ENCODE measurements at regions not wholly inside any gene's neighbourhood (a gene's known extent, or its start where the extent isn't known, plus 50 kb on each side); places are given as distances from the start of the nearest gene placed in this dataset.

- H3K36me3 ChIP-seq (ENCODE audit: insufficient read depth, low read length): no peaks in the 10 kb centered on the region
- DNase-seq: no peak
- no peak overlapping the region for H3K4me2 ChIP-seq (ENCODE audit: insufficient read depth, low read length)
- H3K79me2 ChIP-seq (ENCODE audit: insufficient read depth, low read length): no peaks in the 10 kb centered on the region
- H2AFZ ChIP-seq (ENCODE audit: low read depth, low read length): no peak overlapping the region
- H3K9ac ChIP-seq (ENCODE audit: low read depth, low read length): no peak overlapping the region
- TF ChIP-seq EZH2 (IDR thresholded peaks at IDR 0.05; ENCODE audit: borderline replicate concordance, low read depth, low read length, severe bottlenecking) (no peak), CTCF (IDR thresholded peaks at IDR 0.05; ENCODE audit: borderline replicate concordance, extremely low read depth, low read length, poor library complexity, severe bottlenecking) (no peak)
- H3K4me3 ChIP-seq (ENCODE audit: low read depth in 1 of 2, low read length in 2 of 2): no peak overlapping the region
- ATAC-seq (ENCODE audit: insufficient read depth, low read depth): no peak
- no peaks in the 10 kb centered on the region for H4K20me1 ChIP-seq (ENCODE audit: insufficient read depth, low read length)
- H3K27me3 ChIP-seq (ENCODE audit: insufficient read depth, low read length, poor library complexity): no peaks in the 10 kb centered on the region
- no peaks in the 10 kb centered on the region for H3K4me1 ChIP-seq (ENCODE audit: insufficient read depth, low read length)
- no peak overlapping the region for H3K27ac ChIP-seq (ENCODE audit: low read length)
- no peaks in the 10 kb centered on the region for H3K9me3 ChIP-seq (ENCODE audit: insufficient read depth, low read length, severe bottlenecking)
These were observed 260.1 kb downstream of the PRELID2 start for GRCh38 chr5:145574889-145575573.

GRCh38 chr5:145568581-145568980 is 266.6 kb downstream of the PRELID2 start:
- H3K4me1 ChIP-seq (ENCODE audit: insufficient read depth, low read length): no peaks in the 10 kb centered on the region
- no peak overlapping the region for H3K4me3 ChIP-seq (ENCODE audit: low read depth in 1 of 2, low read length in 2 of 2)
- ATAC-seq (ENCODE audit: insufficient read depth, low read depth) (no peak), DNase-seq (no peak)
- no peaks in the 10 kb centered on the region for H4K20me1 ChIP-seq (ENCODE audit: insufficient read depth, low read length)
- no peak for TF ChIP-seq EZH2 (IDR thresholded peaks at IDR 0.05; ENCODE audit: borderline replicate concordance, low read depth, low read length, severe bottlenecking)
- TF ChIP-seq CTCF (IDR thresholded peaks at IDR 0.05; ENCODE audit: borderline replicate concordance, extremely low read depth, low read length, poor library complexity, severe bottlenecking): no peak
- H3K79me2 ChIP-seq (ENCODE audit: insufficient read depth, low read length): no peaks in the 10 kb centered on the region
- H2AFZ ChIP-seq (ENCODE audit: low read depth, low read length): no peak overlapping the region
- H3K27ac ChIP-seq (ENCODE audit: low read length): no peak overlapping the region
- no peaks in the 10 kb centered on the region for H3K9me3 ChIP-seq (ENCODE audit: insufficient read depth, low read length, severe bottlenecking)
- no peak overlapping the region for H3K4me2 ChIP-seq (ENCODE audit: insufficient read depth, low read length)
- H3K9ac ChIP-seq (ENCODE audit: low read depth, low read length): no peak overlapping the region
- no peaks in the 10 kb centered on the region for H3K36me3 ChIP-seq (ENCODE audit: insufficient read depth, low read length)
- no peaks in the 10 kb centered on the region for H3K27me3 ChIP-seq (ENCODE audit: insufficient read depth, low read length, poor library complexity)

- no peaks in the 10 kb centered on the region for H3K79me2 ChIP-seq (ENCODE audit: insufficient read depth, low read length)
- no peak for TF ChIP-seq CTCF (IDR thresholded peaks at IDR 0.05; ENCODE audit: borderline replicate concordance, extremely low read depth, low read length, poor library complexity, severe bottlenecking)
- TF ChIP-seq EZH2 (IDR thresholded peaks at IDR 0.05; ENCODE audit: borderline replicate concordance, low read depth, low read length, severe bottlenecking): no peak
- no peaks in the 10 kb centered on the region for H3K9me3 ChIP-seq (ENCODE audit: insufficient read depth, low read length, severe bottlenecking)
- DNase-seq (no peak), ATAC-seq (ENCODE audit: insufficient read depth, low read depth) (no peak)
- H3K4me2 ChIP-seq (ENCODE audit: insufficient read depth, low read length): no peak overlapping the region
- no peaks in the 10 kb centered on the region for H3K27me3 ChIP-seq (ENCODE audit: insufficient read depth, low read length, poor library complexity)
- no peak overlapping the region for H3K9ac ChIP-seq (ENCODE audit: low read depth, low read length)
- H3K4me1 ChIP-seq (ENCODE audit: insufficient read depth, low read length): no peaks in the 10 kb centered on the region
- no peaks in the 10 kb centered on the region for H3K36me3 ChIP-seq (ENCODE audit: insufficient read depth, low read length)
- no peak overlapping the region for H3K27ac ChIP-seq (ENCODE audit: low read length)
- H2AFZ ChIP-seq (ENCODE audit: low read depth, low read length): no peak overlapping the region
- H4K20me1 ChIP-seq (ENCODE audit: insufficient read depth, low read length): no peaks in the 10 kb centered on the region
- H3K4me3 ChIP-seq (ENCODE audit: low read depth in 1 of 2, low read length in 2 of 2): no peak overlapping the region
These were observed 272.2 kb downstream of the PRELID2 start for GRCh38 chr5:145562931-145563330.
